HEK293T (cell line): ENCODE measurements at regions not wholly inside any gene's neighbourhood (a gene's known extent, or its start where the extent isn't known, plus 50 kb on each side); places are given as distances from the start of the nearest gene placed in this dataset.

Experiments
- ARNT ChIP-seq: fragments of 450-650 bp; IDR thresholded peaks from 2 replicates; pipeline ENCODE4 v1.6.1; 2017; ENCODE audit warnings: mild to moderate bottlenecking
- BHLHE40 ChIP-seq: fragments of 450-650 bp; IDR thresholded peaks from 2 replicates; pipeline ENCODE4 v1.6.1; 2016; ENCODE audit warnings: mild to moderate bottlenecking, moderate library complexity, borderline replicate concordance
- CTBP1 ChIP-seq: fragments of 450-650 bp; IDR thresholded peaks from 2 replicates; pipeline ENCODE4 v1.6.1; 2016; ENCODE audit warnings: borderline replicate concordance
- FOXM1 ChIP-seq: fragments of 450-650 bp; IDR thresholded peaks from 2 replicates; pipeline ENCODE4 v1.6.1; 2017; ENCODE audit warnings: mild to moderate bottlenecking, borderline replicate concordance
- LEF1 ChIP-seq: fragments of 450-650 bp; IDR thresholded peaks from 2 replicates; pipeline ENCODE4 v1.6.1; 2017; ENCODE audit warnings: mild to moderate bottlenecking, borderline replicate concordance
- NFRKB ChIP-seq: fragments of 450-650 bp; IDR thresholded peaks from 2 replicates; pipeline ENCODE4 v1.6.1; 2016; ENCODE audit warnings: mild to moderate bottlenecking, moderate library complexity
- SP1 ChIP-seq: fragments of 450-650 bp; IDR thresholded peaks from 2 replicates; pipeline ENCODE4 v1.6.1; 2017

- TF ChIP-seq CTBP1 (no peak), BHLHE40 (no peak), NFRKB (no peak), LEF1 (no peak), FOXM1 (no peak), SP1 (no peak), ARNT (no peak)
Observed at GRCh38 chr2:7272210-7272609, 355.0 kb downstream of the RNF144A start.
